GM23338 (cell line): ENCODE measurements at regions not wholly inside any gene's neighbourhood (a gene's known extent, or its start where the extent isn't known, plus 50 kb on each side); places are given as distances from the start of the nearest gene placed in this dataset.

Experiments used
- ATAC-seq: fragments of 200-7000 bp; cut with Tn5 transposase; 3 replicates; pipeline ENCODE4 v1.9.1; 2020
- DNase-seq: peaks from one replicate; pipeline ENCODE4 v3.0.0-alpha.2; 2015; ENCODE audit warnings: low spot score
- H2AFZ ChIP-seq: fragments of 200-600 bp; sonication (generic); 2 replicates; pipeline ENCODE4 v1.8.0; 2016; ENCODE audit warnings: antibody characterized with exemption, mild to moderate bottlenecking, moderate library complexity
- H3F3A ChIP-seq: fragments of 200-600 bp; sonication (generic); replicated peaks from 2 replicates; pipeline ENCODE4 v1.8.0; 2017; ENCODE audit warnings: antibody characterized with exemption, mixed run types, low read depth
- H3K27ac ChIP-seq: fragments of 200-600 bp; sonication (generic); 2 replicates; pipeline ENCODE4 v1.6.1; 2016; ENCODE audit warnings: low read depth
- H3K27me3 ChIP-seq: fragments of 200-600 bp; sonication (generic); 2 replicates; pipeline ENCODE4 v1.8.0; 2016; ENCODE audit warnings: mild to moderate bottlenecking, mixed run types, moderate library complexity; ENCODE audit not compliant: insufficient read depth
- H3K36me3 ChIP-seq: fragments of 200-600 bp; sonication (generic); 2 replicates; pipeline ENCODE4 v1.8.0; 2016; ENCODE audit warnings: mild to moderate bottlenecking; ENCODE audit not compliant: insufficient read depth
- H3K4me1 ChIP-seq: fragments of 200-600 bp; sonication (generic); 2 replicates; pipeline ENCODE4 v1.8.0; 2016; ENCODE audit warnings: mild to moderate bottlenecking, moderate library complexity; ENCODE audit not compliant: insufficient read depth
- H3K4me2 ChIP-seq: fragments of 200-600 bp; sonication (generic); 2 replicates; pipeline ENCODE4 v1.7.1; 2017; ENCODE audit warnings: mixed run types
- H3K4me3 ChIP-seq: fragments of 200-600 bp; sonication (generic); 2 replicates; pipeline ENCODE4 v1.6.1; 2016; ENCODE audit warnings: mixed run types
- H3K79me2 ChIP-seq: fragments of 200-600 bp; sonication (generic); replicated peaks from 2 replicates; pipeline ENCODE4 v1.8.0; 2017; ENCODE audit warnings: mild to moderate bottlenecking; ENCODE audit not compliant: insufficient read depth
- H3K9me2 ChIP-seq: fragments of 200-600 bp; sonication (generic); 2 replicates; pipeline ENCODE4 v1.8.0; 2017; ENCODE audit not compliant: insufficient read depth
- H4K20me1 ChIP-seq: fragments of 200-600 bp; sonication (generic); replicated peaks from 2 replicates; pipeline ENCODE4 v1.8.0; 2017; ENCODE audit warnings: mild to moderate bottlenecking; ENCODE audit not compliant: insufficient read depth
- H3K27ac Mint-ChIP-seq: 2 replicates; pipeline ENCODE4 v1.8.0; 2020; ENCODE audit warnings: inconsistent platforms, mild to moderate bottlenecking, moderate library complexity, mixed read lengths
- H3K27me3 Mint-ChIP-seq: 3 replicates; pipeline ENCODE4 v1.8.0; 2022; ENCODE audit warnings: low read depth, mild to moderate bottlenecking, moderate library complexity, mixed read lengths, inconsistent platforms; ENCODE audit not compliant: insufficient read depth, poor library complexity
- H3K36me3 Mint-ChIP-seq: 3 replicates; pipeline ENCODE4 v1.8.0; 2021; ENCODE audit warnings: low read depth, mild to moderate bottlenecking, inconsistent platforms, moderate library complexity, mixed read lengths
- H3K4me1 Mint-ChIP-seq: 3 replicates; pipeline ENCODE4 v1.8.0; 2020; ENCODE audit warnings: mild to moderate bottlenecking, inconsistent platforms, mixed read lengths
- H3K4me3 Mint-ChIP-seq: 3 replicates; pipeline ENCODE4 v1.8.0; 2021; ENCODE audit warnings: moderate library complexity, mild to moderate bottlenecking, inconsistent platforms, mixed read lengths
- H3K9me3 Mint-ChIP-seq: 3 replicates; pipeline ENCODE4 v1.8.0; 2020; ENCODE audit warnings: moderate library complexity, mild to moderate bottlenecking, inconsistent platforms, mixed read lengths
- CREB1 ChIP-seq: fragments of 250-450 bp; sonication (Bioruptor Pico); IDR thresholded peaks from 2 replicates; pipeline ENCODE4 v1.5.0; 2020; ENCODE audit warnings: low read depth, mild to moderate bottlenecking, moderate library complexity
- ETS1 ChIP-seq: IDR thresholded peaks from 2 replicates; pipeline ENCODE4 v1.6.1; 2016; ENCODE audit warnings: antibody characterized with exemption
- EZH2 ChIP-seq: fragments of 200-600 bp; sonication (generic); IDR thresholded peaks from one replicate; pipeline ENCODE4 v1.8.0; 2017; ENCODE audit warnings: antibody characterized with exemption, mild to moderate bottlenecking, low read depth; ENCODE audit not compliant: unreplicated experiment
- EZH2phosphoT487 ChIP-seq: fragments of 200-600 bp; sonication (generic); IDR thresholded peaks from one replicate; pipeline ENCODE4 v1.8.1; 2018; ENCODE audit warnings: antibody characterized with exemption; ENCODE audit not compliant: unreplicated experiment
- JUNB ChIP-seq: IDR thresholded peaks from one replicate; pipeline ENCODE4 v1.6.1; 2016; ENCODE audit warnings: antibody characterized with exemption; ENCODE audit not compliant: unreplicated experiment
- NANOG ChIP-seq: IDR thresholded peaks from 2 replicates; pipeline ENCODE4 v1.6.1; 2016; ENCODE audit warnings: antibody characterized with exemption, borderline replicate concordance
- POLR2AphosphoS5 ChIP-seq: IDR thresholded peaks from 2 replicates; pipeline ENCODE4 v1.6.1; 2016; ENCODE audit warnings: antibody characterized with exemption, low read depth
- REST ChIP-seq: IDR thresholded peaks from one replicate; pipeline ENCODE4 v1.6.1; 2018; ENCODE audit warnings: antibody characterized with exemption; ENCODE audit not compliant: unreplicated experiment
- STAT1 ChIP-seq: IDR thresholded peaks from one replicate; pipeline ENCODE4 v1.6.1; 2016; ENCODE audit warnings: antibody characterized with exemption; ENCODE audit not compliant: unreplicated experiment
- ZNF114 ChIP-seq: fragments of 250-450 bp; sonication (Bioruptor Pico); IDR thresholded peaks from 2 replicates; pipeline ENCODE4 v1.5.0; 2020; ENCODE audit warnings: mild to moderate bottlenecking, moderate library complexity
- ZNF331 ChIP-seq: fragments of 250-450 bp; sonication (Bioruptor Pico); IDR thresholded peaks from 2 replicates; pipeline ENCODE4 v1.5.0; 2020; ENCODE audit warnings: low read depth, mild to moderate bottlenecking, moderate library complexity
- ZNF462 ChIP-seq: fragments of 250-450 bp; sonication (Bioruptor Pico); IDR thresholded peaks from 2 replicates; pipeline ENCODE4 v1.5.0; 2020; ENCODE audit warnings: mild to moderate bottlenecking, moderate library complexity
- TF ChIP-seq, protein P1 (sequence below), 2 experiments: fragments of 200-600 bp in 1 of 2; sonication (generic) in 1 of 2; conservative IDR thresholded peaks; 2 replicates each; pipeline versions ENCODE4 v1.5.1 to v1.6.1; 2016 to 2017; ENCODE audit warnings: antibody characterized with exemption in 2 of 2, low read depth in 2 of 2, mild to moderate bottlenecking in 2 of 2, moderate library complexity in 1 of 2

GRCh38 chr14:22333422-22334274 lies 255.4 kb downstream of the DAD1 start:
- H3K4me3 ChIP-seq, result no peak overlapping the region
- H3K36me3 ChIP-seq, result peaks cover 4% of the 10 kb centered on the region; the same call in 1 of the 2 replicates
- H3F3A ChIP-seq, result no peaks in the 10 kb centered on the region
- no peaks in the 10 kb centered on the region for H3K79me2 ChIP-seq
- 0 out of 2 replicates have a peak overlapping the region, but pooled peaks have one; percentile 5 for H3K27ac ChIP-seq
- H3K27ac Mint-ChIP-seq, result peak overlapping the region; percentile 3; the same call in 1 of the 2 replicates
- ATAC-seq, result peak; percentile 61
- H3K4me3 Mint-ChIP-seq, result no peak overlapping the region
- peak; percentile 34 for DNase-seq
- H3K9me2 ChIP-seq, result peaks cover 4% of the 10 kb centered on the region; the same call in 1 of the 2 replicates
- no peaks in the 10 kb centered on the region for H4K20me1 ChIP-seq
- no peak overlapping the region for H2AFZ ChIP-seq
- H3K27me3 ChIP-seq, result no peaks in the 10 kb centered on the region
- peaks cover 21% of the 10 kb centered on the region for H3K9me3 Mint-ChIP-seq
- TF ChIP-seq JUNB, result no peak
- no peak for TF ChIP-seq EZH2phosphoT487
- TF ChIP-seq CREB1, result no peak
- TF ChIP-seq ETS1, result no peak
- no peak for TF ChIP-seq POLR2AphosphoS5
- no peak for TF ChIP-seq REST
- no peak for TF ChIP-seq NANOG
- TF ChIP-seq ZNF462 (CRISPR knock-in tag), result no peak
- TF ChIP-seq, protein P1, sequence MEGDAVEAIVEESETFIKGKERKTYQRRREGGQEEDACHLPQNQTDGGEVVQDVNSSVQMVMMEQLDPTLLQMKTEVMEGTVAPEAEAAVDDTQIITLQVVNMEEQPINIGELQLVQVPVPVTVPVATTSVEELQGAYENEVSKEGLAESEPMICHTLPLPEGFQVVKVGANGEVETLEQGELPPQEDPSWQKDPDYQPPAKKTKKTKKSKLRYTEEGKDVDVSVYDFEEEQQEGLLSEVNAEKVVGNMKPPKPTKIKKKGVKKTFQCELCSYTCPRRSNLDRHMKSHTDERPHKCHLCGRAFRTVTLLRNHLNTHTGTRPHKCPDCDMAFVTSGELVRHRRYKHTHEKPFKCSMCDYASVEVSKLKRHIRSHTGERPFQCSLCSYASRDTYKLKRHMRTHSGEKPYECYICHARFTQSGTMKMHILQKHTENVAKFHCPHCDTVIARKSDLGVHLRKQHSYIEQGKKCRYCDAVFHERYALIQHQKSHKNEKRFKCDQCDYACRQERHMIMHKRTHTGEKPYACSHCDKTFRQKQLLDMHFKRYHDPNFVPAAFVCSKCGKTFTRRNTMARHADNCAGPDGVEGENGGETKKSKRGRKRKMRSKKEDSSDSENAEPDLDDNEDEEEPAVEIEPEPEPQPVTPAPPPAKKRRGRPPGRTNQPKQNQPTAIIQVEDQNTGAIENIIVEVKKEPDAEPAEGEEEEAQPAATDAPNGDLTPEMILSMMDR (conservative IDR thresholded peaks at IDR 0.05; ENCODE audit: low read depth in 2 of 2), result no peak
- no peak for TF ChIP-seq ZNF114 (CRISPR knock-in tag)
- no peak for TF ChIP-seq EZH2
- TF ChIP-seq ZNF331, result no peak
- no peak for TF ChIP-seq STAT1
- H3K4me1 Mint-ChIP-seq, result peaks cover 27% of the 10 kb centered on the region
- peaks cover 14% of the 10 kb centered on the region; the same call in 2 of the 3 replicates for H3K36me3 Mint-ChIP-seq
- peaks cover 9% of the 10 kb centered on the region for H3K27me3 Mint-ChIP-seq
- peak overlapping the region; percentile 34 for H3K4me2 ChIP-seq
- peaks cover 26% of the 10 kb centered on the region for H3K4me1 ChIP-seq
